GM21723 (cell line): ENCODE measurements at regions not wholly inside any gene's neighbourhood (a gene's known extent, or its start where the extent isn't known, plus 50 kb on each side); places are given as distances from the start of the nearest gene placed in this dataset.
A peak's percentile ranks its signal among the peaks of the same experiment; 100 is the strongest.
"Not testable (repeated sequence)": the region's sequence is repeated elsewhere in the genome, so short reads cannot be mapped to it uniquely, and the experiment has no call there.

Experiments used
- ATAC-seq: cut with Tn5 transposase; IDR thresholded peaks from one replicate; pipeline ENCODE4 v1.9.1; 2021; ENCODE audit warnings: mild to moderate bottlenecking, moderate library complexity; ENCODE audit not compliant: unreplicated experiment

DNA sequence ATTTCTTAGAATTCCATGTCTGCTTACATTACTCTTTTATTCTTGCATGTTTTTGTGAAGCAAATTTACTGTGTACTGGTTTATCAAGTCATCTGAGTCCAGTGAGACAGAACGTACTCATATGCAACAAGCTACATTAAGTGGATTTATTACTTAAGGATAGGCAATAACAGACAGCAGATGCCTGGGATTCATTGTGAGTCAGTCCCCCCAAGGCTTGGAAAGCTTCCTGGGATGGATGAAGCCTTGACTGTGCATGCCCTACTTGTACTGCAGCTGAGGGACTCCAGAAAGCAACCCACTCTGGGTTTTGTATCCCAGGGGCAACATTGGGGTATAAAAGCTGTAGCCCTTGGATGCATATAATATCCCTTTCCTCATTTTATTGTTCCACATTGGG is 113.4 kb upstream of the RAB18 start:
- no peak for ATAC-seq

DNA sequence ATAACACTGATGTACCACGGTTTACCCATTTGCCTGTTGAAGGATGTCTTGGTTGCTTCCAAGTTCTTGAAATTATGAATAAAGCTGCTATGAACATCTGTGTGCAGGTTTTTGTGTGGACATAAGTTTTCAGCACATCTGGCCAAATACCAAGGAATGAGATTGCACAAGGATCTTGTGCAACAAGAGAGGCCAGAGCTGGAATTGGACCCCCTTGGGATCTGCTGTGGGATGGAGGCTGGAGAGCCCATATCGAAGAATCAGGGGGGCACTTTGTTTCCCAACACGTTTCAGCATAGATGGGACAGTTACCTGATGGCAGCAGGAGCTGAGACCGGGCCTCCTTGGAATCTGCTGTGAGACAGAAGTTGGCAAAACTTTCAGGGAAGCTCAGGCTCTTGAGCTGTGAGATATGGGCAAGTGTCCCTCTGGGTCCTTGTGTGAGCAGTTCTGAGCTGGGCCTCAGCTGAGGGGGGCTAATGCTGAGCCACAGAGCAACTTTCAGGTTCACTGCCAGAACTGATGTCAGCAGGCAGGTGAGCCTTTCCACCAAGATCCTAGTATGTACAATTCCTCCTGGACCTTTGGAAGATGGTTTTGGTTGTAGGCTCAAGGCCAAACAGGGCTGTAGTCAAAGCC is 115.2 kb upstream of the RAB18 start:
- ATAC-seq: no peak

DNA sequence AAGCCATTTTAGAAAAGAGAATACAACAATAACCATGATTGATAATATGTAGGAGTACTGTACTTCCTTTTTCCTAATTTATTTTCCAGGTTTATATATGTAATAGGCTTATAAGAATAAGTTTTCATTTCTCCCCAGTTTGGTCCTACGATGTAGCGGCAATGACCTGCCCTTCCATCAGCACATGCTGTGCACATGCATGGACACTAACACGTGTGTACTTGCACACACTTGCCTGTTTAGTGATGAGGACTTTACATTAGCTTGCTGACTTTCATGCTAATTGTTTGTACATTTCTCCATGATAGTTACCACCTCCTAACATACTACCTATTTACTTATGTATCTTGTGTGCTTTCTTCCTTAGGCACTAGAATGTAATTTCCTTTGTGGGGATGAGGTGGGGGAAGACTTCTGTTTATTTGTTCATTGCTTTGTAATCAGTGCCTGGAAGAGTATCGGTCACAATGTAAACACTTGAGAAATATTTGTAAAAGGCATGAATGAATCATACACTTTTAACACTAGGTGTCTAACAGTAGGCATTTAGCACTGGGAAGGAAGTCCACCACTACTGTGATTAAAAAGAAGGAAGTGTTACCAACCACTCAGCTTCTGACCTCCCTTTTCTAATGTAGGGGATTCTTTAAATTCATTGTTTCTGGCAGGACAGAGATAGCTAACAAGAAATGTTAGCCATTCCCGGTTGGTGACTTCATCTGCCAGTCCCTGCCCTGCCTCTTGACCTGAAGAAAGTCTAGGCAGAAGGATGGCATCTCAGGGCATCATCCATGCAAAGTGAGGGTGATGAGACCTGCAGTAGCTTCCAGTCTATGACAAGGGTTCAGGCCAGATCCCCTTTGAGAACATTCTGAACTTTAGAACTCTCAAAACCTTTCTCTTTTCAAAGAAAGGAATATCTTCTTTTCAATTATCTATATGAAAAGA is 120.2 kb upstream of the RAB18 start:
- ATAC-seq: no peak

GRCh38 chr10:27382176-27382575 is 121.9 kb upstream of the RAB18 start:
- ATAC-seq: no peak

- no peak for ATAC-seq
These were observed 123.2 kb upstream of the RAB18 start for GRCh38 chr10:27380929-27381358.

DNA sequence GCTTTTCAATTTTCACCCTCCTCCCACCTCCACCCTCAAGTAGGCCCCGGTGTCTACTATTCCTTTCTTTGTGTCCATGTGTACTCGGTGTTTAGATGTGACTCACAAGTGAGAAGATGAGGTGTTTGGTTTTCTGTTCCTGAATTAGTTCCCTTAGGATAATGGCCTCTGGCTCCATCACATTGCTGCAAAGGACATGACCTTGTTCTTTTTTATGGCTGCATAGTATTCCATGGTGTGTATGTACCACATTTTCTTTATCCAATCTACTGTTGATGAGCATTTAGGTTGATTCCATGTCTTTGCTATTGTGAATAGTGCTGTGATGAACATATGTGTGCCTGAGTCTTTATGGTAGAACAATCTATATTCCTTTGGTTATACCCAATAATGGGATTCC is 125.1 kb upstream of the RAB18 start:
- not testable (repeated sequence) for ATAC-seq

DNA sequence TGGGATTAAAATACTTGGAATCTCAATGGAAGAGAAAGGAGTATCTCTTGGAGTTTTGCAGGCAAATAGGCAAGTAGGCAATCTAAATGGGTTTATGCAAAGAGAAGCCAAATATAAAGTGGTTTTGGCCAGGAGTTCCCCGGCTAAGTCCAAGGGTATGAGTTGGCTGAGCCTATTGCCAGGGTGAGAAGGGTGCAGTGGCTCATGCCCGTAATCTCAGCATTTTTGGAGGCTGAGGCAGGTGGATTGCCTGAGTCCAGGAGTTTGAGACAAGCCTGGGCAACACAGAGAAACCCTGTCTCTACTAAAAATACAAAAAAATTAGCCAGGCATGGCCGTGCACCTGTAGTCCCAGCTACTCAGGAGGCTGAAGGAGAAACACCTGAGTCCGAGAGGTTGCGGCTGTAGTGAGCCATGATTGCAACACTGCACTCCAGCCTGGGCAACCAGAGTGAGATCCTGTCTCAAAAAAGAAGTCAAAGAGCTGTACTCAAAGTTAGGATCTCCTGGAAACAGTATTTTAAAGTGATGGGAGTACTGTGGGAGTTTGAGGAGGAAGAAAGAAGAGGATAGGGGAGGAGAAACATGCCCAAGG is 130.4 kb upstream of the RAB18 start:
- no peak for ATAC-seq

DNA sequence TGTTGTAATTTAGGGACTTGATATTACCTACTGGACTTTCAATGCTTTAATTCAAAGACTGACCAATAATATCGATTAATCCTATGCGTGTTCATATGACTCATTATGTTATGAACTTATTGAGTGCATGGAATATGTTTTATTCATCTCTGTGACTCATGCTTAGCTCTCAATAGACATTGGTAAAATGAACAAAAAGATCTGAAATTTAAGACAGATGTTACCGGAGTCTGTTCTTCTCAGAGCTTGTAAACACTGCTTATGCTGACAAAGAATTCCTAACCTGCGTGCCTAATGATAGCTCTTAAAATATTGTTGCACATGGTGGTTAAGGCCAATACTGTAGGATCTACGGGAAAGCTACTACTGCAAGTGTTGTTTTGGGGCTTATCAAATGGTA is 131.5 kb upstream of the ACBD5 start:
- ATAC-seq: no peak

- ATAC-seq: not testable (repeated sequence)
These were observed 130.8 kb upstream of the ACBD5 start for GRCh38 chr10:27371375-27371774.

DNA sequence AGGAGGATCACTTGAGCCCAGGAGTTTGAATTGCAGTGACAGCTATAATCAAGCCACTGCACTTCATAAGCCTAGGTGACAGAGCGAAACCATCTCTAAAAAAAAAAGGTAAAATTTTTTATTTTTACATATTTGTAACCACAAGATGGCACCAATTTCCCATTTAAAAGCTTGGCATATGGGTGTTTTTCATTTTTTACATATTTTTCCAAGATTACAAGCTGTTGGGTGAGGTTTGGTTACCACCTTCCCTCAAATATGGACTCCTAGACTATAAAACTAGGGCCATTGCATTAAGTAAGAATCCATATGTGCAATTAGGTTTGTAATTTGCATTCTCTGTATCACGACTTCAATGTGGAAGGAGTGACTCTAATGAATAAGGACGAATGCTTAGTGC is 129.3 kb upstream of the ACBD5 start:
- no peak for ATAC-seq

DNA sequence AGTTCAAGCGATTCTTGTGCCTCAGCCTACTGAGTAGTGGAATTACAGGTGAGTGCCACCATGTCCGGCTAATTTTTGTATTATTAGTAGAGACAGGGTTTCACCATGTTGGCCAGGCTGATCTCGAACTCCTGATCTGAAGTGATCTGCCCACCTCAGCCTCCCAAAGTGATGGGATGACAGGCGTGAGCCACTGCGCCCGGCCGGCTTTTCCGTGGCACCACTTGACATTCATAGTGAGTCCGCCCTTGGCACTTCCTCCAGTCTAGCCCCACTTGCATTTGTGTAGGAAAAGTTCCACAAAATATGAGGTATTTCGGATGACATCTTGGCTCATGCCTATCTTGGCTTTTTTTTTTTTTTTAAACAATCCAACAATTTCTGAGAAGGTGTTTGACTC is 128.1 kb upstream of the ACBD5 start:
- ATAC-seq: no peak

- ATAC-seq: peak; percentile 40
These were observed 126.2 kb upstream of the ACBD5 start for GRCh38 chr10:27366769-27367168.

- ATAC-seq: no peak
These were observed 123.4 kb upstream of the ACBD5 start for GRCh38 chr10:27364028-27364427.

DNA sequence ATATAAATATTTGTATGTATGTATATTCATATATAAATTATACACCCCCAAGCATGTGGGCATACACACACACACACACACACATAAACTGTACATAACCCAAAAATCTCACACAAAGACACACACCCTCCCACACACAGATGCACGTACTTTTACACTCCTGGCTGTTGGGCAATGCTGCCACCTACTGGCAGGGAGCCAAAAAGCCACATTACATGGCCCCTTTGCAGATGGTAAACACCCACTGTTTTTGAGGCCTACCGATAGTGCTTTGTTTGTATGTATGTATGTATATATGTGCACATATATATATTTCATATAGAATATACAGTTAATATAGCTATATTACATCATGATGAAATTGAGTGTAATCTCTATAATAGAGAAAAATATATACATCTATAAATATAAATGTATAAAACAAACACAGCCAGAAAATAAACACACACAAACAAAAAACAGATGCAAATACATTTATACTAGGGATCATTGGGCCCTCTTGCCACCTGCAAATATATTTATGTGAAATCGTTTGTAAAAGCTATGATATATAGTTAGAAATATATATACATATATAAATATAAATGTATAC is 120.1 kb upstream of the ACBD5 start:
- peak; percentile 96 for ATAC-seq

GRCh38 chr10:27359792-27360355 is 119.3 kb upstream of the ACBD5 start:
- ATAC-seq: no peak

- ATAC-seq: no peak
These were observed 116.1 kb upstream of the ACBD5 start for GRCh38 chr10:27356738-27357137.

GRCh38 chr10:27355918-27356573 is 115.4 kb upstream of the ACBD5 start:
- no peak for ATAC-seq

GRCh38 chr10:27354643-27355270 is 114.2 kb upstream of the ACBD5 start:
- peak; percentile 97 for ATAC-seq

- ATAC-seq: peak; percentile 21
These were observed 113.5 kb upstream of the ACBD5 start for GRCh38 chr10:27354100-27354499.

- no peak for ATAC-seq
These were observed 109.4 kb upstream of the ACBD5 start for GRCh38 chr10:27349987-27350386.
